ENCODE measurements at regions not wholly inside any gene's neighbourhood (a gene's known extent, or its start where the extent isn't known, plus 50 kb on each side); places are given as distances from the start of the nearest gene placed in this dataset.

- TF ChIP-seq EZH2 (IDR thresholded peaks at IDR 0.05; ENCODE audit: borderline replicate concordance, insufficient read depth, low read depth, low read length, poor library complexity, severe bottlenecking), result no peak
- TF ChIP-seq CTCF (IDR thresholded peaks at IDR 0.05), result no peak
Measured at GRCh38 chr6:159467473-159468041, 225.5 kb downstream of the SOD2 start.

Data from B cell (primary cell).